ENCODE measurements at regions not wholly inside any gene's neighbourhood (a gene's known extent, or its start where the extent isn't known, plus 50 kb on each side); places are given as distances from the start of the nearest gene placed in this dataset.
"Not testable (repeated sequence)": the region's sequence is repeated elsewhere in the genome, so short reads cannot be mapped to it uniquely, and the experiment has no call there.

DNA sequence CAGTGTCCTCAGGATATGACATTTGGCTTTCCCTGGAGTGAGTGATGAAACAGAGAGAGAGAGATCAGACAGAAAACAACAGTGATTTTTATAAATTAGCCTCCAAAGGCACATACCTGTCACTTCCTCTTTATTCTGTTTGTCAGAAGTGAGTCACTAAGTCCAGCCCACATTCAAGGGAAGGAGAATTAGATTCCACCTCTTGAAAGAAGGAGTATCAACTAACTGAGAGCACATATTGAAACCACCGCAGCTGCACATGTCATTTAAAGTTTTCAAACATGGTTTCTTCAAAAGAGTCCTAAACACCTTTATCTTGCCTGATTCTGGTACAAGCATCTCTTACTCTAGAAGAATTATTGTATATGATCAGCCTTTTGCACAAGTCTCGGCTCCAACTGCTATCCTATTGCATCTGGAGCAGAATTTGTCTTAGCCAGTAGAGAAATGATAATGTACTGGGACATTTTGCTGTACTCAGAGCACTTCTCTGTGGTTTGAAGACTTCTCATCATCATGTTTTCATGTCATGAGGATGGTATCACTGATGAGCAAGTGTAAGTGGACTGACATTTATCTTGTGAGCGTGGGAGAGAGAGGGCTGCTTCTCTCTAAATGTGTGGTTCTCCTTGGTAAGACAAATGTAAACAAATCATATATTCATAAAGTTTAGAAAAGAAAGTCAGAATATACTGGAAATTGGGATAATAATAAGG lies 338.9 kb upstream of the CFAP20DC start:
- ChIA-PET CTCF (no interaction called here), POLR2A (no interaction called here)

- CTCF ChIA-PET = no interaction called here
- POLR2A ChIA-PET = interaction anchor here (1.4 kb wide), 1 partner anchor 37 kb away, joined by 5 read pairs; no protein-coding TSS in a partner anchor
Observed at GRCh38 chr3:59386165-59386564, 336.3 kb upstream of the CFAP20DC start.

DNA sequence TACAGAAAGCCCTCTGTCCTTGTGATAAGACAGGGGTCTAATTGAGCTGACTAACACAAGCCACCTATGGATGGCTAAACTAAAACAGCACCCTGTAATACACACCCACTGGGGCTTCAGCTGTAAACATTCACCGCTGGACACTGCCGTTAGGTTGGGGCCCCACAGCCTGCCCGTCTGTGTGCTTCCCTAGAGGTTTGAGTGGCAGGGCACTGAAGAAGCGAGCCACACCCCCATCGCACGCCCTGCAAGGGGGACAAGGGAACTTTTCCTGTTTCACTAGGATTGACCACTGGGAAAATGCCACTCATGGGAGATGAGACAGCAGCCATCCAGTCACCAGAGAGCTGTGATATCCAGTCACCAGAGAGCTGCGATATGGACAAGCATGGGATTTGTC lies 335.7 kb upstream of the CFAP20DC start:
- ChIA-PET CTCF (no interaction called here), POLR2A (no interaction called here)

DNA sequence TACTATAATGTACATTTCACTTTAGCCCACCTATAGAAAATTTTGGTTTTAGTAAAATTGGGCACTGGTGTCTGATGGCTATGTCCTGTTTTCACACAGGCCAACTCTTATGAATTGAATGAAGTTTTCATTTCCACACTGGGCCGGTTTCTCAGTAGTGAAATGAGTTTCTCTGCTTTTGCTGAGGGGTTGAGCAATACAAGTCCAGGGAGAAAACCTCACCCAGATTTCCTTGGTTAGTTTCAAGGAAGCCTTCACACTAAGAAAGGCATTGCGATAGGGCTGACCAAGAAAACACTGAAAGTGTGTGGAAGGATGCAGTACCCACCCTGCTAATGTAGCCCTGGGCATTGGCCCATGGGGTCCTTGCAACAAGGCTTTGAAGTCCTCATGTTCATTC lies 331.5 kb upstream of the CFAP20DC start:
- POLR2A ChIA-PET = no interaction called here
- CTCF ChIA-PET = no interaction called here

GRCh38 chr3:59380146-59380545 lies 330.3 kb upstream of the CFAP20DC start:
- CTCF ChIA-PET = no interaction called here
- POLR2A ChIA-PET = no interaction called here

GRCh38 chr3:59374818-59375211 lies 325.0 kb upstream of the CFAP20DC start:
- CTCF ChIA-PET = no interaction called here

GRCh38 chr3:59374091-59374817 lies 324.4 kb upstream of the CFAP20DC start:
- ChIA-PET POLR2A (no interaction called here), CTCF (no interaction called here)

More at GRCh38 chr3:59374818-59375211, 325.0 kb upstream of the CFAP20DC start:
- POLR2A ChIA-PET = no interaction called here

DNA sequence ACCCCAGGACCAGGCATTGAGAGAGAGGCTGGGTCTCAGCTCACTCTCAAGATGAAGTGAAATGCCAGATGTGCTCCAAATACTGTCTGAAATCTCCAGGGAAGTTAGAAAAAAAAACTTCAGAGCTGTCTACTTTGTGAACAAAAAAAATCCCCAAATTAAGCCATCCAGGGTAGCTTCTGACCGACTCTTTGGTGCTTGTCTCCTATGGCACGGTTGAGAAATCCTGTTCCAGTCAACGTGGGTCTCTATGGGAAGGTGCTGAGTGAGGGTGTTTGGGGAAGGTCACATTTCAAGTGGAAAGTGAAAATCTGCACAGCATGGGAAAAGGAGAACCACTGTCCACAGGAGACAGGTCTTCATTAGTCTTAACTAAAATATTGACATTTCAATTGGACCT lies 322.5 kb upstream of the CFAP20DC start:
- CTCF ChIA-PET = no interaction called here
- POLR2A ChIA-PET = no interaction called here

DNA sequence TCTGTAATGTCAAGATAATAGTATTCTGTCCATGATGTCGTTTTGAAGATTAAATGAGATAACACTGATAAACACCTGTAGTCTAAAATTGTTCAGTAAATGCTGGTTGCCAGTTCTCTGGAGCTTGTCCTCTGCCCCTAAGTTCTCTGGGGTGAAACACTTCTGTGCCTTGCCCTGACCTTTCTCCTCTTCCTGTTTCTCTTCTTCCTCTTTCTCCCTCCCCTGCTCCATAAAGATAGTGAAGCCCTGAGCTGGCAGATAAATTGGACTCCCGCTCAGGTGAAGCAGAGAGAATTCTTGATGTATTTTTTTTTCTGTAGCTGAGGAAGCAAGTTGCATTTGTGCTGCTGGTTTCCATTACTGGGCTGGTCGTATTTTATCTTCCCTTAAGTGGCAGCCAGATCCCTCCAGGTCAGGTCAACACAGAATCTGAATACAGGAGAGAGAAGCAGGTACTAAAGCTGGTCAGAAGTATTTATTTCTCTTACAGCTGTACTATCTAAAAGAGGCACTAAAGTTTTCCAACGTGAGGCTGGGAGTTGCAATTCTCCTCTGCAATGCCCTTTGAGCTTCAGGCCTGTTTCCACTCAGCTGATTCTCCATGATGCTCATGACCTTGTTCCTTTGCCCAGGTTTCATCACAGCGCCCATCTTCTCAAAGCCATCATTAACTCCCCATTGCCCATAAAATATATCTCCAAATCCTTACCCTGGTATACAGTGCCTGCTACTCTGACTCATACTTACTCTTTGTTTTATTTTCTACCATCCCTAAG lies 319.3 kb upstream of the CFAP20DC start:
- CTCF ChIA-PET = no interaction called here
- POLR2A ChIA-PET = no interaction called here

DNA sequence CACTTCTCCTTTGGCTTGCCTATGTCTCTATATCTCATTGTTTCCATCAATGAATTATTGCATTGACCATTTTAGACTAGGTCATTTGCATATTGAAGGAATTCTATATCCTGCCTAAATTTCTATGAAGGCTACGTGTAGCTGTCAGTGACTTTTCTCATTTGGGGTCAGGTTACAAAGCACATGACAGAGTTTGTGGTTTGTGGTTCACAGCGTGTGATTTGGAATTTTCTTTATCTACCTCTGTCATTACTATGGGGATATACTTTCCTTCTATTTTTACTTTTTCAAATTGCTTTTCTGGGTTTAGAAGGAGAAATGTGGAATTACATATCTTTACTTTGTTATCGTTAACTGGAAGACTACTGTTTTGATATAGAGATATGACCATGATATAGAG lies 317.3 kb upstream of the CFAP20DC start:
- CTCF ChIA-PET = no interaction called here
- POLR2A ChIA-PET = no interaction called here

- ChIA-PET POLR2A (no interaction called here), CTCF (no interaction called here)
Observed at GRCh38 chr3:59366218-59366617, 316.4 kb upstream of the CFAP20DC start.

- CTCF ChIA-PET = no interaction called here
- POLR2A ChIA-PET = no interaction called here
Observed at GRCh38 chr3:59364496-59364895, 314.7 kb upstream of the CFAP20DC start.

- POLR2A ChIA-PET, CTCF ChIA-PET: not testable (repeated sequence)
Observed at GRCh38 chr3:59360312-59360711, 310.5 kb upstream of the CFAP20DC start.

DNA sequence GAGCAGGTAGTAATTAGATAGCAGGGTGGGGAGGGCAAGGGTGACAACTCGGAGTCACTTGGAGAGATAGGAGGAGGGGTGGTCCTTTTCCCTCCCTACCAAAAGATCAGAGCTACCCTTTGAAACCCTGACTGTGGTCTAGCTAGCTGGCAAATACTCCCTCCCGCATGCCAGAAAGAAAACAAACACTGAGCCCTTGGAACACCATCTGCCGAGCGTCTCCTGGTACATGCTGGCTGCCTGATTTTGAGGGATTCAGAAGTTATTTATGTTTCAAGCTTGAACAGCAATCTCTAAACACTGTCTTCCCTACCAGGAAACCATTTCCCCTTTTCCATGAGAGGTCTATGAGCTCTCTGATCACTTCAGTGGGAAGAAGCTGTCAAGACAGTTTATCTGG lies 291.6 kb upstream of the CFAP20DC start:
- CTCF ChIA-PET = no interaction called here

GRCh38 chr3:59339818-59340217 lies 290.0 kb upstream of the CFAP20DC start:
- ChIA-PET CTCF (no interaction called here), POLR2A (no interaction called here)

More for the DNA sequence above, 291.6 kb upstream of the CFAP20DC start:
- POLR2A ChIA-PET = no interaction called here

DNA sequence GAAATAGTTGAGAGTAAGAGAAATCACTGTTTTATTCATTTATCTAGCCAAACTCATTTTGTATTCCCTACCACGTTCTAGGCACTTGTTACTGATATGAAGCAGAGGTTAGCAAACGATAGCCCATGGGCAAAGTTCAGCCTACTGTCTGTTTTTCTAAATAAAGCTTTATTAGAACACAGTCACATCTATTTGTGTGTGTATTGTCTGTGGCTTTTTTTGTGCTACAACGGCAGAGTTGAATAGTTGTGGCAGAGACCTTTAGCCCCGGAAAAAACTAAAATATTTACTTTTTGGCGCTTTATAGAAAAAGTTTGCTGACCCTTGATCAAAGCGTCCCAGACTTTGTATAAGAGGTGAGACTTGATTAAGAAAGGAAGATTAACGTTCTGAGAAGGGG lies 289.1 kb upstream of the CFAP20DC start:
- CTCF ChIA-PET = no interaction called here

DNA sequence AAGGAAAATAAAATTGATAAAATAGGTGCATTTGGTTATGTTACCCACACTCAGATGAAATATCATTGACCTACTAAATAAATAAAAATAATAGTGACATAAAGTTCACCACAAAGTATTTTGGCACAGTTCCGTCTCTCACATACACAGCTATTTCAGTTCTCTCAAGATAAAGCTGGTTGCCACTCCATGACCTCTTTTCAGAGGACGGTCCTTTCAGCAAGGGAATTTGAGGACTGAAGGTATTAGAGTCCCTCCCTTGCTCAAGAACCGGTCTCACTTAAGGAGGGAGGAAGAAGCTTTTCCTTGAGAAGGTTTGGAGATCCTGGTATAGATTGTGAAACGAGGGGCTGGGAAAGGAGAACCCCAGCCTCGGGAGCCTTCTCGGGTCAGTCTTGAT lies 285.5 kb upstream of the CFAP20DC start:
- POLR2A ChIA-PET = no interaction called here

More for the DNA sequence above, 289.1 kb upstream of the CFAP20DC start:
- POLR2A ChIA-PET = no interaction called here

GRCh38 chr3:59334585-59334984 lies 284.8 kb upstream of the CFAP20DC start:
- CTCF ChIA-PET = no interaction called here
- POLR2A ChIA-PET = no interaction called here

More for the DNA sequence above, 285.5 kb upstream of the CFAP20DC start:
- CTCF ChIA-PET = no interaction called here

DNA sequence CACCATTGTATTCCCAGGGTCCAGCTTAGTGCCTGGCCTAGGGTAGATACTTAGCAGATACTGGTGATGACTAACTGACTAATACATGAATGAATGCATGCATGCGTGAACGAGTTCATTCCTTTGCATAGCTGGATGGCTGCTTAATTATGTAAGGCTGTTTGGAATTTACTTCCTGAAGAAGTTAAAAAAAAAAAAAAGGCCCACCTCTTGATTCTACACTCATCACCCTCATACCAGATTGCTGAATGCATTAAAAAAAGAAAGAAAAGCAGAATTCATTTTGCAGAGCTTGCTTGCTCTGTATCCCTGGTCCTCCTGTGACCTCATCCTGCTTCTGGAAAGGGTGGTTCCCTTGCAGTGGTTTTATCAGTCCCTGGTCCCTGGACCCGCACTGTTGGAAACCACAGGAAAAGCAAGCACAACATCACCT lies 277.6 kb upstream of the CFAP20DC start:
- ChIA-PET POLR2A (no interaction called here), CTCF (interaction anchor here (0.7 kb wide), 1 partner anchor 988 kb away, joined by 3 read pairs; no protein-coding TSS in a partner anchor)

- ChIA-PET CTCF (interaction anchor here (0.7 to 0.8 kb wide), 2 partner anchors 92 to 988 kb away, joined by 3 read pairs; no protein-coding TSS in a partner anchor), POLR2A (no interaction called here)
Observed at GRCh38 chr3:59326246-59327024, 276.6 kb upstream of the CFAP20DC start.

All from activated CD8-positive, alpha-beta memory T cell treated with anti-CD3 and anti-CD28 coated beads for 36 hours (primary cell).